ENCODE measurements at regions not wholly inside any gene's neighbourhood (a gene's known extent, or its start where the extent isn't known, plus 50 kb on each side); places are given as distances from the start of the nearest gene placed in this dataset.

DNA sequence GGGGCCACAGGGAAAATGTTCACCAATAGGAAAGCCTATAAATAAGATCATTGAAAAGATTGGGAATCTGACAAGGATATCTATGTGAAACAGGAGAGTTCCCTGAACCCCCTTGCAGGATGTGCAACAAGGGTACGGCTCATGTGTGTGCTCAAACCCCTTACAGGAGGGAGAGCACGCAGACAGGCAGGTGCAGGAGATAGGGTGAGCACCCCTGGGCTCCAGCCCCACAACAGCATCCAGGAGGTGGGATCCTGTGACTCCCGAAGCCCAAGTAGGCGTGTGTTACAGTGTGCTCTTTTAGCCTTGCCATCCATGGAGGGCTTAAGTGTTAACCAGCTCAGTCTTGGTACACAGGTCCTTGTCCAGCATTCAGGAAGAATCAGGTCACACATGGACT, 204.2 kb downstream of the BMP7 start:
- Histone ChIP-seq H3K79me2 (ENCODE audit: low read length) (no peaks in the 10 kb centered on the region), H3K4me1 (ENCODE audit: low read length) (no peaks in the 10 kb centered on the region), H2AFZ (ENCODE audit: low read depth, low read length) (no peak overlapping the region), H3K9ac (ENCODE audit: low read length) (no peak overlapping the region), H4K20me1 (ENCODE audit: insufficient read depth, low read length) (no peaks in the 10 kb centered on the region), H3K27ac (ENCODE audit: low read length) (no peak overlapping the region), H3K4me3 (ENCODE audit: low read length) (no peak overlapping the region), H3K36me3 (replicated peaks; ENCODE audit: low read depth, low read length) (no peaks in the 10 kb centered on the region), H3K9me3 (ENCODE audit: insufficient read depth, low read length) (no peaks in the 10 kb centered on the region), H3K27me3 (ENCODE audit: low read depth, low read length) (peaks cover 52% of the 10 kb centered on the region), H3K4me2 (ENCODE audit: low read length) (no peak overlapping the region)
- TF ChIP-seq, protein P1, sequence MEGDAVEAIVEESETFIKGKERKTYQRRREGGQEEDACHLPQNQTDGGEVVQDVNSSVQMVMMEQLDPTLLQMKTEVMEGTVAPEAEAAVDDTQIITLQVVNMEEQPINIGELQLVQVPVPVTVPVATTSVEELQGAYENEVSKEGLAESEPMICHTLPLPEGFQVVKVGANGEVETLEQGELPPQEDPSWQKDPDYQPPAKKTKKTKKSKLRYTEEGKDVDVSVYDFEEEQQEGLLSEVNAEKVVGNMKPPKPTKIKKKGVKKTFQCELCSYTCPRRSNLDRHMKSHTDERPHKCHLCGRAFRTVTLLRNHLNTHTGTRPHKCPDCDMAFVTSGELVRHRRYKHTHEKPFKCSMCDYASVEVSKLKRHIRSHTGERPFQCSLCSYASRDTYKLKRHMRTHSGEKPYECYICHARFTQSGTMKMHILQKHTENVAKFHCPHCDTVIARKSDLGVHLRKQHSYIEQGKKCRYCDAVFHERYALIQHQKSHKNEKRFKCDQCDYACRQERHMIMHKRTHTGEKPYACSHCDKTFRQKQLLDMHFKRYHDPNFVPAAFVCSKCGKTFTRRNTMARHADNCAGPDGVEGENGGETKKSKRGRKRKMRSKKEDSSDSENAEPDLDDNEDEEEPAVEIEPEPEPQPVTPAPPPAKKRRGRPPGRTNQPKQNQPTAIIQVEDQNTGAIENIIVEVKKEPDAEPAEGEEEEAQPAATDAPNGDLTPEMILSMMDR (IDR thresholded peaks at IDR 0.05; ENCODE audit: low read depth, low read length) = no peak
- no peak for TF ChIP-seq EZH2phosphoT487 (IDR thresholded peaks at IDR 0.05; ENCODE audit: low read depth)

DNA sequence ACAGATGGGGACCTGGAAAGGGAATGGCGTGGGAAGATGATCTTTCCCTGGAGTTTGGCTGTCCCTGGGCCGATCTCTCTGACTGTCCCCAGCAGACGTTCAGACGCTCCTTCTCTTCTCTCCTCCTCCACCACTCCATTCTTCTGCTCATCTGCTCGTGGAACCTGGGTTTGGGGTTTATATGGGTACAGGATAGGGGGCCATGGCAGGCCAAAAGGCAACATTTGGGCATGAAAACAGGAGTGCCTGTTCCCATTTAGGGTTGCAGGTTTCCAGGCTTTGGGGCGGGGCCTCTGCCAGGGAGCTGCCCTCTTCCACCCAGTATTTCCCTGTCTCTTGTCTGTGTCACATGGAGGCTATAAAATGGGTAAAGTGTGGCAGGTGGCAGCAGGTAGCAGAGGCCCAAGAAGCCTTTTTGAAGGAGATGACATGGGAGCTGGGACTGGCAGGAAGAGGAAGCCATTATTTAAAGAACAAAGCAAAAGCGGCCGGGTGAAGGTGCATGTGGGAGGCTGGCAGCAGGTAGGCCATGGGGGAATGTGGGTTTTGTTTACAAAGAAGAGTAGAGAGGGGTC, 203.7 kb downstream of the BMP7 start:
- H3K9me3 ChIP-seq (ENCODE audit: insufficient read depth, low read length) = no peaks in the 10 kb centered on the region
- no peaks in the 10 kb centered on the region for H3K79me2 ChIP-seq (ENCODE audit: low read length)
- no peak overlapping the region for H2AFZ ChIP-seq (ENCODE audit: low read depth, low read length)
- no peak overlapping the region for H3K9ac ChIP-seq (ENCODE audit: low read length)
- H3K27ac ChIP-seq (ENCODE audit: low read length) = no peak overlapping the region
- H3K4me1 ChIP-seq (ENCODE audit: low read length) = no peaks in the 10 kb centered on the region
- no peak overlapping the region for H3K4me3 ChIP-seq (ENCODE audit: low read length)
- TF ChIP-seq, protein P1 (IDR thresholded peaks at IDR 0.05; ENCODE audit: low read depth, low read length) = no peak
- no peak for TF ChIP-seq EZH2phosphoT487 (IDR thresholded peaks at IDR 0.05; ENCODE audit: low read depth)
- H4K20me1 ChIP-seq (ENCODE audit: insufficient read depth, low read length) = no peaks in the 10 kb centered on the region
- peaks cover 51% of the 10 kb centered on the region for H3K27me3 ChIP-seq (ENCODE audit: low read depth, low read length)
- no peak overlapping the region for H3K4me2 ChIP-seq (ENCODE audit: low read length)
- H3K36me3 ChIP-seq (replicated peaks; ENCODE audit: low read depth, low read length) = no peaks in the 10 kb centered on the region

DNA sequence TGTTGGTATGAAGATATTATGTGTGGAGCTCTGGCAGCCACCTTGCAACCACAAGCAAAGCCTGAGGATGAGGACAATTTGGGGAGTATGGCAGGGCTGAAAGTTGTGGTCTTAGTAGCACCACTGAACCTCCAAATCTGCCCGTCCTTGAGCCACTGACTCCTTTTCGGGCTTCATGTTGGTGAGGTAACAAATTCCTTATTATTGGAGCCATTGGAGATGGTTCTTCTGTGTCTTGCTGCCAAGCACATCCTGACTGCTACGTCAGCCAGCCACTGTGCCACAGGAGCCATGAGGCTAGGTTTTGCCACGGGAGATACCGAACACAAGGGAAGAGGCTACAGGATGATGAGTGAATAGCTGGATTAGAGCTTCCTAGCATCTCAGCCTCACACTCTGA, 201.6 kb downstream of the BMP7 start:
- Histone ChIP-seq H3K4me2 (ENCODE audit: low read length) (no peak overlapping the region), H3K36me3 (replicated peaks; ENCODE audit: low read depth, low read length) (no peaks in the 10 kb centered on the region), H3K27me3 (ENCODE audit: low read depth, low read length) (peaks cover 52% of the 10 kb centered on the region), H3K4me3 (ENCODE audit: low read length) (no peak overlapping the region), H3K4me1 (ENCODE audit: low read length) (no peaks in the 10 kb centered on the region), H3K9me3 (ENCODE audit: insufficient read depth, low read length) (no peaks in the 10 kb centered on the region), H3K79me2 (ENCODE audit: low read length) (no peaks in the 10 kb centered on the region), H2AFZ (ENCODE audit: low read depth, low read length) (no peak overlapping the region), H3K9ac (ENCODE audit: low read length) (no peak overlapping the region), H4K20me1 (ENCODE audit: insufficient read depth, low read length) (no peaks in the 10 kb centered on the region), H3K27ac (ENCODE audit: low read length) (no peak overlapping the region)
- no peak for TF ChIP-seq EZH2phosphoT487 (IDR thresholded peaks at IDR 0.05; ENCODE audit: low read depth)
- TF ChIP-seq, protein P1 (IDR thresholded peaks at IDR 0.05; ENCODE audit: low read depth, low read length) = no peak

DNA sequence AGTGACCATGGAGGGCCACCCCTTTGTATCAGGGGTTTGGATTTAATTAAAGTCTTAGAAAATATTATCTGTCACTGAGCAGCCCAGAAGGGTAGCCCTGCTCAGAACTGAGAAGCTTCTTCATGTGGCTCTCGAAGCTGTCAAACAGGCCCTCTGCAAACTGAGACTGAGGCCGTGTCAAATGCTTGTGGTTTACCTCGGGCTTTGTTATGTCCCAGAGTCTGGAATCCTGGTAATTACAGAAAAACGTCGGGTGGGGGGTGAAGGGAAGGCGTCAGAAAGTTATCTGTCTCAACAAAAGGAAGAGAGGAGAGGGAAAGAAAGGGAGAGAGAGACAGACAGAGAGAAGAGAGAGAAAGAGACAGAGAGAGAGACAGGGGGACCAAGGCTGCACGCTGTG, 200.8 kb downstream of the BMP7 start:
- no peak overlapping the region for H3K27ac ChIP-seq (ENCODE audit: low read length)
- no peak overlapping the region for H3K4me3 ChIP-seq (ENCODE audit: low read length)
- H2AFZ ChIP-seq (ENCODE audit: low read depth, low read length) = no peak overlapping the region
- peaks cover 55% of the 10 kb centered on the region for H3K27me3 ChIP-seq (ENCODE audit: low read depth, low read length)
- TF ChIP-seq, protein P1 (IDR thresholded peaks at IDR 0.05; ENCODE audit: low read depth, low read length) = no peak
- no peak for TF ChIP-seq EZH2phosphoT487 (IDR thresholded peaks at IDR 0.05; ENCODE audit: low read depth)
- H3K9me3 ChIP-seq (ENCODE audit: insufficient read depth, low read length) = no peaks in the 10 kb centered on the region
- H4K20me1 ChIP-seq (ENCODE audit: insufficient read depth, low read length) = no peaks in the 10 kb centered on the region
- H3K9ac ChIP-seq (ENCODE audit: low read length) = no peak overlapping the region
- H3K4me2 ChIP-seq (ENCODE audit: low read length) = no peak overlapping the region
- no peaks in the 10 kb centered on the region for H3K4me1 ChIP-seq (ENCODE audit: low read length)
- H3K36me3 ChIP-seq (replicated peaks; ENCODE audit: low read depth, low read length) = no peaks in the 10 kb centered on the region
- H3K79me2 ChIP-seq (ENCODE audit: low read length) = no peaks in the 10 kb centered on the region
